AG20443 (cell line): ENCODE measurements at regions not wholly inside any gene's neighbourhood (a gene's known extent, or its start where the extent isn't known, plus 50 kb on each side); places are given as distances from the start of the nearest gene placed in this dataset.

ENCODE experiments used
- DNase-seq: peaks from one replicate; pipeline ENCODE4 v3.0.0; 2012; ENCODE audit warnings: low spot score, mixed read lengths

- no peak for DNase-seq
Measured at GRCh38 chr11:134685793-134686380, 273.8 kb upstream of the B3GAT1 start.

DNA sequence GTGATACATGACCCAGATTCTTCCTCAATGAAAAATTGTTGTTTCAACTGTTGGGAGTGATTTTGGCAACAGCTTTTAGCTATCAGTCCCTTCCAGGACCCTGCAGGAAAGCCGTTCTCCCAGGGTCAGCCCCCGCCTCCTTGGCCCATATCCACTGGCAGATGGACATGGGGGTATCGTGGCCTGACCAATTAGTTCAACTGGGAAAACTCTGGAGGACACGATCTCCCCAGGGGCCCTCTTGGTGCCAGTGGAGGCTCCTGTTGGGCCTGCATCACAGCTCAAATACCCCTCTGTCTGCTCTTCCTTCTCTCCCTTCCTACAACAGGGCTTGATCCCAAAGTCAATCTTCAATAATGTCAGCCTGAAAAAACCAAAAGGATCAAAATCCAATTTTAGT, 272.5 kb upstream of the B3GAT1 start:
- no peak for DNase-seq

- no peak for DNase-seq
Measured at GRCh38 chr11:134683860-134684259, 271.8 kb upstream of the B3GAT1 start.

DNA sequence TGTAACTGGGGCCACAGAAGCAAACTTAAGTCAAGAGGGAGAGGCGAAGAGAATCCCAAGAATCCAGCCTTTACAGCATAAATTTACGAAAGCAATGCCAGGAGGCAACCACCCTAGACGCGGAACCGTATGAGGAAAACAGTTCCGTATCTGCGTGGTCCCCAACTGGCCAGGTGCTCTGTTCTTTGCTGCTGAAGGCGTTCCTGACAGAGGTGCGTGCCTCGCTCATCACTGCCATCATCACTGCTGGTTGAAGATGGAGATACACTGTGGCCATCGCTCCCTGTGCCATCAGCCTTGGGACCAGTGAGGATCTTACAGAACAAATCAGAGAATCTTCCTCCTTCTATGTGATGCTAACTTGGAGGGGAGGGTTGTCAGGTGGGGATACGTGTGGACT, 270.5 kb upstream of the B3GAT1 start:
- no peak for DNase-seq

GRCh38 chr11:134679592-134679991, 267.6 kb upstream of the B3GAT1 start:
- no peak for DNase-seq

- no peak for DNase-seq
Measured at GRCh38 chr11:134678744-134679143, 266.7 kb upstream of the B3GAT1 start.

DNA sequence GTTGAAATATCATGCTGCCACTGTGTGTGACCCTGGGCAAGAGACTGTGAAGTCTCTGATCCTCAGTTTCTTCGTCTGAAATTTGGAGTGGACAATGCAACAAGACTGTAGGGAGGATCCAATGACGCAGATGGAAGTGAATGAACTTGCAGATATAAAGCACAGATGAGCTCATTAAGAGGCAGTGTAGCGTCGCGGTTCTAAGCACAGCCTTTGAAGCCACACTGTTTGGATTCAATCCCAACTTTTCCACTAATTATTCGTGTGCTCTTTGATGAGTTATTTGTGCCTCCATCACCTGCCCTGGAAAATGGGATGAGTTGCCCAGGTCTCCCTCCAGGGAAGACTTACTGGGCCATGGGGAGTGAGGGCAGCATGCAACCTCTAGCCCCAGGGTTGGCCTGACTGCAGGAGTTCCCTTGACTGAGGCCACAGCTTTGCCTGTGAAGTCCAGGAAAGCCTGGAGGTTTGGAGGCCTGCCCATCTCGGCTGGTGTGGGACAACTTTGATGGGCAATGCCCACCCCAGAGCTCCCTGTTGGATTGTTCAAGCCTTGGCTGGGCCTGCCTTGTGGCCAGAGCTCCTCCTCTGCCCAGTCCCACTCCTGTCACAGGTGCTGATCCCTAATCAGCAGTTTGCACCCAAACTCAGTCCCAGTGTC, 266.0 kb upstream of the B3GAT1 start:
- no peak for DNase-seq

- no peak for DNase-seq
Measured at GRCh38 chr11:134677397-134677822, 265.4 kb upstream of the B3GAT1 start.

GRCh38 chr11:134676516-134677287, 264.7 kb upstream of the B3GAT1 start:
- DNase-seq = no peak

- no peak for DNase-seq
Measured at GRCh38 chr11:134675983-134676382, 263.9 kb upstream of the B3GAT1 start.

DNA sequence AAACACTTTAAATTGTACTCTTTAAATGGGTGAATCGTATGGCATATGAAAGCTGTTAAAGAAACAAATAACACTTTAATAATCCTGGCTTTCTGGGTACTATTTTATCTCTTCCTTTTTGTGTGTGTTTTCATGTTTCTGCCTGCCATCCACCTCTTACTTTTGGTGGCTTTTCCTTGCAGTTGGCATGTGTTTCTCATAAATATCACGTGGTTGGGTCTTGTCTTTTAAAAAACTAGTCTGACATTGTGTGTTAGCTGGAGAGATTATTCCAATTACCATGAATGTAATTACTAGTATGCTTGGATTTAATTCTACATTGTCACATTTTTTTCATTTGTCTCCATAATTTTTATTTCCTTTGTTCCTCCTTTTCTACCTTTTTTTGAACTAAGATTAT, 262.9 kb upstream of the B3GAT1 start:
- no peak for DNase-seq

- DNase-seq = no peak
Measured at GRCh38 chr11:134670961-134671370, 258.9 kb upstream of the B3GAT1 start.

DNA sequence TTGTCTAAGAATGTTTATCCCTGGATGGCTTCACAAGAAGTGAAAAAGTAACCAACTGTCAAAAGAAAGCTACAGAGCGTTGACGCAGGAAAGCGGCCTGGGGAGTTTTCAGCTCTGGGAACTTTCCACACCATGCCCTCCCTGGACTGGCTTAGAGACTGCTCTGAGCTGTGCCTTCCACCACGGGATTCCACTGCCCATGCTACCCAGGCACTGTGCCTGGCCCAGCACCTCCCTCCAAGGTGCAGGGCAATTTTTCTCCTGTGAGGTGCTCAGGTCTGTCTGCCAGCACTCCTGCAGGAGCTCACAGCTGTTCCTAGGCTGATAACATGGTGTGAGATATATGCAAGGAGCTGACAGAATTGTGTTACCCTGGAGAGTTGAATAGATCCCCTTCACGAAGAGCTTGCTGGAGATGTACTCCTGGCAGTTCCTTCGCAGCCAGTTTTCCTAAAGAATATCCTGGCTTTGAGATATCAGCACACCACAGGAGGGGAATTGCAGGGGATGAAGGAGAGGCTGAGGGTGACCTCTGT, 258.3 kb upstream of the B3GAT1 start:
- DNase-seq = no peak

DNA sequence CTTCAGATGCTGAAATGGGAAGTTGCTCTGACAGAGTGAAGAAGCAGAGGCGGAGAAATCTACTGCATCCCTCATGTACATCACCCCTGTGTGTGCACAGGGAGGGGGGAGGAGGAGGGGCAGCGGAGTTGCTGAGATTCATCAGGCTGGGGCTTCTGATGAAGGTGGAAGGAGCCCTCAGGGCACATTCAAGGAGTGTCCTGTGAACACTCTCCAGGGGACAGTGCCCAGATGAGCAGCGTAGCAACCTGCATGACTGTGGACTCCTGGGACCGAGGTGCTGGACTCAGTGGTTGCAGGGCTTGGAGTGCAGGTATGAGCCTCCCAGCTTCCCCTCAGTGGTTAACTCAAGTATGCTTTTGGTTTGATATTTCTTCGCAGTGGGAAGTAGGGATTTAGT, 257.8 kb upstream of the B3GAT1 start:
- DNase-seq = no peak

- DNase-seq = no peak
Measured at GRCh38 chr11:134668796-134669195, 256.8 kb upstream of the B3GAT1 start.

- no peak for DNase-seq
Measured at GRCh38 chr11:134668076-134668475, 256.0 kb upstream of the B3GAT1 start.

DNA sequence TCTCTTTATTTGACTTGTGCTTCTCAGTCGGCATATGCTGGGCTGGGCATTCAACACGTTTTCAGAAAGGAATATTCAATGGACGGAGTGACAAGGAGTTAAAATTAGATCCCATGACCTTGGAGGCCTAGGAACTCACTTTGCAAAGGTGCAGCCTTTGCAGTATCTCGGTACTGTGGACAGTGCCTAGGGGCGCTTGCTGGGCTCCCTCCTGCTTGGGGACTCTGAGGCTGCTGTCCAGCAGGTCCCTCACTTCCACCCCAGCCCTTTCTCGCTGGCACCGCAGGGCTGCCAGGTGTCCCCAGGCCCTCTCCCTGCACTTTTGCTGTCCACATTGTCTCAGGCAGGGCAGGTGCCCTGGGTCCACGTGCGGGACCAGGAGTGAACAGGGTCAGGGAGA, 255.5 kb upstream of the B3GAT1 start:
- DNase-seq = no peak

DNA sequence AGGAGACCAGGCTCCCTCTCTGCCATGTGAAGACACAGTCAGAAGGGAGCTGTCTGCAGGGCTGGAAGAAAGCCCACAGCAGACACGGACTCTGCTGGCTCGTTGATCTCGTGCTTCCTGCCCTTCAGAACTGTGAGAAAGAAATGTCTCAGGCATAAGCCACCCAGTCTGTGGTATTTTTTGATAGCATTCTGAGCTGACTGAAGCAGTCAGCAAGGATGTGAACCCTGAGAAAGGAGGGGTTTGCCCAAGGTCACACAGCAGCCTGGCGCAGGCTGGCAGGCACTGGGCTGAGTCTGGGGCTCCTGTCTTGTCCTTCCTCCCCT, 255.1 kb upstream of the B3GAT1 start:
- DNase-seq = no peak

GRCh38 chr11:134666273-134667174, 254.5 kb upstream of the B3GAT1 start:
- DNase-seq = no peak

DNA sequence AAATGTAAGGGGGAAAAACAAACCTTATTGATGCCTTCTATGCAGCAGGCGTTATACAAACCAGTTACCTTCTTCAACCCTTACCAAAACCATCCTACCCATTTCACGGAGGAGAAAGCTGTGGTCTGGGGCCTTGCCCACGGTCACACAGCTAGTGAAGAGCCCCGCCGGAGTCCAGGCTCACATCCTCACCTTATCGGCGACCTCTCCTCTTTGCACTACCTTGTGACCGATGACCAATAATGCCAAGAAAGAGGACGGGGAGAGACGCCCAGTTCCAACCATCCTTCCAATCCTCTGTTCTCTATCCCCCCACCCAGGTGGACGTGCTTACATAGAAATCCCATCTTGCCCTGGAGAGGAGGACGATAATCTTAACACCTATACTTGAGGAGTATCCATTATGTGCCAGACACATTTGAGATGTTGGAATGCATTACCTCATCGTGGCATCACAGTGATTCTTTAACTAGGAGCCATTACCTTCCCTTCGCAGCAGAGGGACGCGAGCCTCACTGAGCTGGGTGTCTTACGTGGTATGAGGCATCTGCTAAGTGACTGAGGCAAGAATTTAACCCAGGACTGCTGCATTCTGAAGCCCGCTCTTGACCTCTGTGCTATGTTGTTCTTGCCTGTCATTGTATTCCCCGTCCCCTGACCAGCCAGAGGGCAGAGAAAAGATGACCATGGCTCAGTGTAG, 253.7 kb upstream of the B3GAT1 start:
- DNase-seq = no peak

- no peak for DNase-seq
Measured at GRCh38 chr11:134665188-134665535, 253.1 kb upstream of the B3GAT1 start.
